Activated CD4-positive, alpha-beta memory T cell treated with anti-CD3 and anti-CD28 coated beads for 36 hours (primary cell): ENCODE measurements at regions not wholly inside any gene's neighbourhood (a gene's known extent, or its start where the extent isn't known, plus 50 kb on each side); places are given as distances from the start of the nearest gene placed in this dataset.

Experiments
- CTCF ChIA-PET: fragments of 350-600 bp; sonication (Branson Sonifier 250); formaldehyde crosslinking; loops from one replicate; lab custom pipeline; 2021; ENCODE audit warnings: antibody characterized with exemption, inconsistent platforms; lab: Charles Lee
- POLR2A ChIA-PET: fragments of 350-600 bp; sonication (Branson Sonifier 250); formaldehyde crosslinking; loops from one replicate; lab custom pipeline; 2021; ENCODE audit warnings: antibody characterized with exemption; lab: Charles Lee
- DNase-seq: peaks from one replicate; pipeline ENCODE4 v3.0.0-alpha.2; 2020
- H3K27ac Mint-ChIP-seq: one replicate; pipeline ENCODE4 v1.8.0; 2021; ENCODE audit warnings: mixed read lengths
- H3K27me3 Mint-ChIP-seq: one replicate; pipeline ENCODE4 v1.8.0; 2021; ENCODE audit warnings: mixed read lengths
- H3K36me3 Mint-ChIP-seq: one replicate; pipeline ENCODE4 v1.8.0; 2021; ENCODE audit warnings: mixed read lengths
- H3K4me1 Mint-ChIP-seq: one replicate; pipeline ENCODE4 v1.8.0; 2021; ENCODE audit warnings: low read depth, mixed read lengths
- H3K4me3 Mint-ChIP-seq: one replicate; pipeline ENCODE4 v1.8.0; 2021; ENCODE audit warnings: mild to moderate bottlenecking, mixed read lengths
- H3K9me3 Mint-ChIP-seq: one replicate; pipeline ENCODE4 v1.8.0; 2021; ENCODE audit warnings: mixed read lengths
- intact Hi-C: fragments of 100-400 bp; cut with micrococcal nuclease; formaldehyde crosslinking; loops from one replicate; pipeline ENCODE4 v1.15.1; 2023

- Mint-ChIP-seq H3K27me3 (peaks cover 12% of the 10 kb centered on the region), H3K9me3 (no peaks in the 10 kb centered on the region), H3K4me1 (no peaks in the 10 kb centered on the region), H3K36me3 (no peaks in the 10 kb centered on the region), H3K27ac (no peak overlapping the region), H3K4me3 (no peak overlapping the region)
- ChIA-PET POLR2A (no interaction called here), CTCF (interaction anchor here (1.0 to 2.3 kb wide), 2 partner anchors 36 to 184 kb away, joined by 5 to 6 read pairs; no protein-coding TSS in a partner anchor)
- no peak for DNase-seq
- intact Hi-C loops = loop anchor here (10.0 kb wide), 1 partner anchor 727 kb away; no protein-coding TSS in a partner anchor
Measured at GRCh38 chr6:137277971-137278637, 58.9 kb upstream of the IFNGR1 start.

- peaks cover 3% of the 10 kb centered on the region for H3K27me3 Mint-ChIP-seq
- POLR2A ChIA-PET = no interaction called here
- no peaks in the 10 kb centered on the region for H3K36me3 Mint-ChIP-seq
- no peak for DNase-seq
- H3K27ac Mint-ChIP-seq = no peak overlapping the region
- intact Hi-C loops = loop anchor here (10.0 kb wide), 1 partner anchor 732 kb away; no protein-coding TSS in a partner anchor
- CTCF ChIA-PET = interaction anchor here (0.6 to 2.8 kb wide), 13 partner anchors 9 to 679 kb away, joined by 3 to 56 read pairs (median 5); no protein-coding TSS in a partner anchor
- H3K4me3 Mint-ChIP-seq = no peak overlapping the region
- no peaks in the 10 kb centered on the region for H3K9me3 Mint-ChIP-seq
- peaks cover 10% of the 10 kb centered on the region for H3K4me1 Mint-ChIP-seq
Measured at GRCh38 chr6:137272403-137272802, 53.2 kb upstream of the IFNGR1 start.

GRCh38 chr6:137271245-137272183 is 52.3 kb upstream of the IFNGR1 start:
- no peak overlapping the region for H3K27ac Mint-ChIP-seq
- peaks cover 10% of the 10 kb centered on the region for H3K4me1 Mint-ChIP-seq
- no peaks in the 10 kb centered on the region for H3K9me3 Mint-ChIP-seq
- ChIA-PET POLR2A (no interaction called here), CTCF (interaction anchor here (0.6 to 2.8 kb wide), 31 partner anchors 9 to 733 kb away, joined by 3 to 56 read pairs (median 3); no protein-coding TSS in a partner anchor)
- DNase-seq = no peak
- no peak overlapping the region for H3K4me3 Mint-ChIP-seq
- H3K36me3 Mint-ChIP-seq = no peaks in the 10 kb centered on the region
- intact Hi-C loops = loop anchor here (1.0 to 10.0 kb wide), 5 partner anchors 43 to 733 kb away; no protein-coding TSS in a partner anchor
- peaks cover 5% of the 10 kb centered on the region for H3K27me3 Mint-ChIP-seq

- Mint-ChIP-seq H3K9me3 (no peaks in the 10 kb centered on the region), H3K4me1 (peaks cover 10% of the 10 kb centered on the region), H3K4me3 (no peak overlapping the region), H3K27me3 (peaks cover 4% of the 10 kb centered on the region), H3K36me3 (no peaks in the 10 kb centered on the region), H3K27ac (no peak overlapping the region)
- CTCF ChIA-PET = interaction anchor here (0.9 to 2.8 kb wide), 3 partner anchors 44 to 372 kb away, joined by 3 to 56 read pairs (median 4); no protein-coding TSS in a partner anchor
- intact Hi-C loops = loop anchor here (10.0 kb wide), 1 partner anchor 735 kb away; no protein-coding TSS in a partner anchor
- no peak for DNase-seq
- POLR2A ChIA-PET = no interaction called here
Measured at GRCh38 chr6:137269803-137270202, 50.6 kb upstream of the IFNGR1 start.

- H3K4me1 Mint-ChIP-seq = peaks cover 10% of the 10 kb centered on the region
- POLR2A ChIA-PET = no interaction called here
- H3K27me3 Mint-ChIP-seq = peaks cover 4% of the 10 kb centered on the region
- no peak overlapping the region for H3K4me3 Mint-ChIP-seq
- intact Hi-C loops = no loop called here
- no peak for DNase-seq
- H3K36me3 Mint-ChIP-seq = no peaks in the 10 kb centered on the region
- H3K9me3 Mint-ChIP-seq = no peaks in the 10 kb centered on the region
- CTCF ChIA-PET = no interaction called here
- no peak overlapping the region for H3K27ac Mint-ChIP-seq
Measured at GRCh38 chr6:137269347-137269746, 50.2 kb upstream of the IFNGR1 start.
